CD4-positive, alpha-beta memory T cell (primary cell): ENCODE measurements at regions not wholly inside any gene's neighbourhood (a gene's known extent, or its start where the extent isn't known, plus 50 kb on each side); places are given as distances from the start of the nearest gene placed in this dataset.

Experiments
- CTCF ChIA-PET: fragments of 350-600 bp; sonication (Branson Sonifier 250); formaldehyde crosslinking; loops from one replicate; lab custom pipeline; 2021; ENCODE audit warnings: inconsistent platforms; ENCODE audit not compliant: partially characterized antibody; lab: Charles Lee
- POLR2A ChIA-PET: fragments of 350-600 bp; sonication (Branson Sonifier 250); formaldehyde crosslinking; loops from one replicate; lab custom pipeline; 2021; ENCODE audit not compliant: partially characterized antibody; lab: Charles Lee
- DNase-seq, 5 donors: peaks; one replicate each; pipeline versions ENCODE4 v3.0.0 to v3.0.0-alpha.2; 2020 to 2022; ENCODE audit warnings: mixed read lengths in 1 of 5
- H3K27ac ChIP-seq: one replicate; pipeline ENCODE4 v1.7.0; 2013; ENCODE audit warnings: low read depth, low read length
- H3K27me3 ChIP-seq: 2 replicates; pipeline ENCODE4 v1.7.0; 2013; ENCODE audit warnings: mild to moderate bottlenecking, low read length, moderate library complexity; ENCODE audit not compliant: insufficient read depth
- H3K36me3 ChIP-seq: 2 replicates; pipeline ENCODE4 v1.7.0; 2013; ENCODE audit warnings: mild to moderate bottlenecking, low read length, moderate library complexity; ENCODE audit not compliant: insufficient read depth
- H3K4me1 ChIP-seq: 2 replicates; pipeline ENCODE4 v1.7.0; 2013; ENCODE audit warnings: mild to moderate bottlenecking, low read length, moderate library complexity; ENCODE audit not compliant: insufficient read depth
- H3K4me3 ChIP-seq, 2 donors: one replicate each; pipeline ENCODE4 v1.7.0; 2013; ENCODE audit warnings: low read length in 2 of 2, mild to moderate bottlenecking in 1 of 2
- H3K9me3 ChIP-seq, 2 donors: one replicate each; pipeline ENCODE4 v1.7.0; 2013; ENCODE audit warnings: low read length in 2 of 2, control low read depth in 1 of 2; ENCODE audit not compliant: control insufficient read depth in 1 of 2
- H3K27ac Mint-ChIP-seq, 7 donors: one replicate each; pipeline ENCODE4 v1.8.0; 2020 to 2021; ENCODE audit warnings: mixed read lengths in 7 of 7, mild to moderate bottlenecking in 6 of 7, inconsistent platforms in 3 of 7, moderate library complexity in 3 of 7
- H3K27me3 Mint-ChIP-seq, 2 donors: one replicate each; pipeline ENCODE4 v1.8.0; 2020 to 2021; ENCODE audit warnings: mixed read lengths in 2 of 2
- H3K36me3 Mint-ChIP-seq, 2 donors: one replicate each; pipeline ENCODE4 v1.8.0; 2020 to 2021; ENCODE audit warnings: mixed read lengths in 2 of 2, inconsistent platforms in 1 of 2, mild to moderate bottlenecking in 1 of 2
- H3K4me1 Mint-ChIP-seq, 4 donors: one replicate each; pipeline ENCODE4 v1.8.0; 2020 to 2021; ENCODE audit warnings: mixed read lengths in 4 of 4, mild to moderate bottlenecking in 1 of 4
- H3K4me3 Mint-ChIP-seq, 8 donors: one replicate each; pipeline ENCODE4 v1.8.0; 2020 to 2021; ENCODE audit warnings: mixed read lengths in 8 of 8, mild to moderate bottlenecking in 7 of 8, moderate library complexity in 6 of 8, inconsistent platforms in 3 of 8
- H3K9me3 Mint-ChIP-seq, 8 donors: one replicate each; pipeline ENCODE4 v1.8.0; 2020 to 2021; ENCODE audit warnings: mixed read lengths in 8 of 8, mild to moderate bottlenecking in 5 of 8, inconsistent platforms in 3 of 8, moderate library complexity in 1 of 8
- intact Hi-C: fragments of 100-400 bp; cut with micrococcal nuclease; formaldehyde crosslinking; loops from one replicate; pipeline ENCODE4 v1.15.1; 2023

- intact Hi-C loops: loop anchor here (1.0 to 10.0 kb wide), 12 partner anchors 17 to 1331 kb away; partner anchors contain the start of genes INTS6, KPNA3, RNASEH2B and SPRYD7
- H3K4me1 ChIP-seq: peaks cover 64% of the 10 kb centered on the region
These were observed 108.8 kb downstream of the KCNRG start for GRCh38 chr13:50123862-50124535.

GRCh38 chr13:50124536-50125303, 109.5 kb downstream of the KCNRG start:
- H3K9me3 ChIP-seq: no peaks in the 10 kb centered on the region
- Mint-ChIP-seq H3K4me1 (peaks cover 38 to 72% (median 59%) of the 10 kb centered on the region in 4 donors), H3K36me3 (peaks cover 0 to 25% of the 10 kb centered on the region in 2 donors), H3K9me3 (no peaks in the 10 kb centered on the region), H3K4me3 (peak overlapping the region; percentile 80 to 91 (median 86)), H3K27ac (peak overlapping the region; percentile 89 to 99 (median 93)), H3K27me3 (peaks cover 3 to 15% of the 10 kb centered on the region in 2 donors)
- ChIA-PET CTCF (interaction anchor here (1.0 to 13.5 kb wide), 13 partner anchors 10 to 791 kb away, joined by 3 to 252 read pairs (median 4); partner anchors contain the start of gene TRIM13), POLR2A (interaction anchor here (0.5 to 14.7 kb wide), 54 partner anchors 8 to 1698 kb away, joined by 3 to 648 read pairs (median 6); partner anchors contain the start of genes CAB39L, FNDC3A, INTS6 and KPNA3)
- peak overlapping the region; percentile 98 for H3K27ac ChIP-seq
- H3K36me3 ChIP-seq: peaks cover 6% of the 10 kb centered on the region
- H3K27me3 ChIP-seq: peaks cover 6% of the 10 kb centered on the region
- peak overlapping the region; percentile 84 to 92 for H3K4me3 ChIP-seq
- intact Hi-C loops: loop anchor here (1.0 to 10.0 kb wide), 13 partner anchors 28 to 1458 kb away; partner anchors contain the start of genes CAB39L, INTS6, KPNA3 and RNASEH2B
- peaks cover 67% of the 10 kb centered on the region for H3K4me1 ChIP-seq
- peak; percentile 91 to 98 (median 95) for DNase-seq

More at GRCh38 chr13:50123862-50124535, 108.8 kb downstream of the KCNRG start:
- no peaks in the 10 kb centered on the region for H3K9me3 ChIP-seq
- Mint-ChIP-seq H3K4me1 (peaks cover 36 to 70% (median 55%) of the 10 kb centered on the region in 4 donors), H3K36me3 (peaks cover 0 to 23% of the 10 kb centered on the region in 2 donors), H3K9me3 (no peaks in the 10 kb centered on the region), H3K27me3 (peaks cover 3 to 10% of the 10 kb centered on the region in 2 donors), H3K4me3 (peak overlapping the region; percentile 84 to 97 (median 91)), H3K27ac (peak overlapping the region; percentile 94 to 99 (median 97))
- H3K27me3 ChIP-seq: no peaks in the 10 kb centered on the region
- H3K4me3 ChIP-seq: peak overlapping the region; percentile 48 to 92
- H3K27ac ChIP-seq: peak overlapping the region; percentile 98
- CTCF ChIA-PET: interaction anchor here (0.6 to 13.5 kb wide), 9 partner anchors 9 to 788 kb away, joined by 3 to 252 read pairs (median 5); partner anchors contain the start of gene TRIM13
- peak in 4 of 5 donors; percentile 67 to 93 (median 74) for DNase-seq
- POLR2A ChIA-PET: interaction anchor here (0.8 to 14.7 kb wide), 50 partner anchors 8 to 1698 kb away, joined by 3 to 648 read pairs (median 6); partner anchors contain the start of genes CAB39L, FNDC3A, INTS6 and KPNA3
- peaks cover 6% of the 10 kb centered on the region for H3K36me3 ChIP-seq

GRCh38 chr13:50125304-50125553, 110.0 kb downstream of the KCNRG start:
- ChIA-PET POLR2A (interaction anchor here (0.7 to 14.7 kb wide), 43 partner anchors 7 to 1564 kb away, joined by 3 to 648 read pairs (median 8); partner anchors contain the start of genes CAB39L, EBPL, FNDC3A and INTS6), CTCF (interaction anchor here (1.0 to 13.5 kb wide), 10 partner anchors 10 to 790 kb away, joined by 3 to 252 read pairs (median 4); partner anchors contain the start of gene TRIM13)
- intact Hi-C loops: loop anchor here (2.0 to 10.0 kb wide), 8 partner anchors 28 to 1457 kb away; partner anchors contain the start of genes CAB39L, INTS6, KPNA3 and SETDB2
- Mint-ChIP-seq H3K27me3 (peaks cover 5 to 18% of the 10 kb centered on the region in 2 donors), H3K4me1 (peaks cover 38 to 75% (median 61%) of the 10 kb centered on the region in 4 donors), H3K9me3 (no peaks in the 10 kb centered on the region), H3K4me3 (peak overlapping the region; percentile 80 to 91 (median 86)), H3K27ac (peak overlapping the region; percentile 86 to 99 (median 92)), H3K36me3 (peaks cover 0 to 25% of the 10 kb centered on the region in 2 donors)
- Histone ChIP-seq H3K36me3 (peaks cover 6% of the 10 kb centered on the region), H3K4me3 (peak overlapping the region; percentile 84 to 92), H3K27me3 (peaks cover 8% of the 10 kb centered on the region), H3K4me1 (peaks cover 67% of the 10 kb centered on the region), H3K27ac (peak overlapping the region; percentile 98), H3K9me3 (no peaks in the 10 kb centered on the region)
- DNase-seq: no peak

- H3K9me3 ChIP-seq: no peaks in the 10 kb centered on the region
- peaks cover 0 to 25% of the 10 kb centered on the region in 2 donors for H3K36me3 Mint-ChIP-seq
- H3K4me3 Mint-ChIP-seq: peak overlapping the region; percentile 84 to 94 (median 91)
- peak overlapping the region; percentile 98 for H3K27ac ChIP-seq
- peaks cover 5 to 21% of the 10 kb centered on the region in 2 donors for H3K27me3 Mint-ChIP-seq
- H3K9me3 Mint-ChIP-seq: peaks cover 0 to under 1% (median 0%) of the 10 kb centered on the region in 8 donors
- H3K27me3 ChIP-seq: peaks cover 10% of the 10 kb centered on the region
- H3K4me1 Mint-ChIP-seq: peaks cover 39 to 79% (median 62%) of the 10 kb centered on the region in 4 donors
- intact Hi-C loops: loop anchor here (2.0 to 10.0 kb wide), 8 partner anchors 27 to 1457 kb away; partner anchors contain the start of genes CAB39L, INTS6, KPNA3 and SETDB2
- peak overlapping the region; percentile 26 to 92 for H3K4me3 ChIP-seq
- H3K36me3 ChIP-seq: peaks cover 6% of the 10 kb centered on the region
- POLR2A ChIA-PET: interaction anchor here (0.7 to 14.7 kb wide), 47 partner anchors 9 to 1564 kb away, joined by 3 to 648 read pairs (median 7); partner anchors contain the start of genes EBPL, FNDC3A, INTS6 and KPNA3
- H3K4me1 ChIP-seq: peaks cover 70% of the 10 kb centered on the region
- CTCF ChIA-PET: interaction anchor here (0.7 to 13.5 kb wide), 18 partner anchors 11 to 790 kb away, joined by 3 to 252 read pairs (median 4); partner anchors contain the start of gene TRIM13
- H3K27ac Mint-ChIP-seq: peak overlapping the region; percentile 94 to 99 (median 97)
- peak; percentile 83 to 95 (median 85) for DNase-seq
These were observed 110.5 kb downstream of the KCNRG start for GRCh38 chr13:50125554-50126262.

- Mint-ChIP-seq H3K36me3 (peaks cover 0 to 25% of the 10 kb centered on the region in 2 donors), H3K4me3 (peak overlapping the region; percentile 84 to 94 (median 91)), H3K27ac (peak overlapping the region; percentile 94 to 99 (median 97)), H3K4me1 (peaks cover 43 to 79% (median 64%) of the 10 kb centered on the region in 4 donors), H3K27me3 (peaks cover 12 to 28% of the 10 kb centered on the region in 2 donors), H3K9me3 (peaks cover 0 to 8% (median 2%) of the 10 kb centered on the region in 8 donors)
- Histone ChIP-seq H3K9me3 (no peaks in the 10 kb centered on the region), H3K4me1 (peaks cover 77% of the 10 kb centered on the region), H3K27ac (peak overlapping the region; percentile 98), H3K36me3 (peaks cover 5% of the 10 kb centered on the region), H3K4me3 (peak overlapping the region; percentile 26 to 92), H3K27me3 (peaks cover 17% of the 10 kb centered on the region)
- ChIA-PET POLR2A (interaction anchor here (0.7 to 14.7 kb wide), 43 partner anchors 8 to 1594 kb away, joined by 3 to 648 read pairs (median 8); partner anchors contain the start of genes EBPL, INTS6, RCBTB2 and RNASEH2B), CTCF (interaction anchor here (0.7 to 13.5 kb wide), 16 partner anchors 18 to 789 kb away, joined by 3 to 252 read pairs (median 4); partner anchors contain the start of gene TRIM13)
- DNase-seq: peak in 4 of 5 donors; percentile 54 to 64 (median 60)
- intact Hi-C loops: loop anchor here (5.0 to 10.0 kb wide), 4 partner anchors 131 to 1456 kb away; partner anchors contain the start of genes CAB39L, INTS6, SETDB2 and WDFY2
These were observed 111.2 kb downstream of the KCNRG start for GRCh38 chr13:50126263-50126992.
